GM19455 (cell line): ENCODE measurements at regions not wholly inside any gene's neighbourhood (a gene's known extent, or its start where the extent isn't known, plus 50 kb on each side); places are given as distances from the start of the nearest gene placed in this dataset.

ENCODE experiments used
- ATAC-seq: cut with Tn5 transposase; IDR thresholded peaks from one replicate; pipeline ENCODE4 v1.9.1; 2021; ENCODE audit not compliant: unreplicated experiment

GRCh38 chr20:50417023-50417329 is 93.2 kb upstream of the PTPN1 start:
- no peak for ATAC-seq

- ATAC-seq, result no peak
These were observed 92.5 kb upstream of the PTPN1 start for GRCh38 chr20:50417484-50418235.

- ATAC-seq, result no peak
These were observed 91.1 kb upstream of the PTPN1 start for GRCh38 chr20:50418890-50419642.

GRCh38 chr20:50420380-50420779 is 89.8 kb upstream of the PTPN1 start:
- ATAC-seq, result no peak

- no peak for ATAC-seq
These were observed 88.5 kb upstream of the PTPN1 start for GRCh38 chr20:50421356-50422340.

- no peak for ATAC-seq
These were observed 86.4 kb upstream of the PTPN1 start for GRCh38 chr20:50423758-50424157.

GRCh38 chr20:50425076-50425475 is 85.1 kb upstream of the PTPN1 start:
- ATAC-seq, result no peak

GRCh38 chr20:50426866-50427718 is 83.1 kb upstream of the PTPN1 start:
- no peak for ATAC-seq

GRCh38 chr20:50427719-50428083 is 82.5 kb upstream of the PTPN1 start:
- no peak for ATAC-seq

- no peak for ATAC-seq
These were observed 81.9 kb upstream of the PTPN1 start for GRCh38 chr20:50428097-50428828.

GRCh38 chr20:50429412-50429811 is 80.8 kb upstream of the PTPN1 start:
- ATAC-seq, result no peak

GRCh38 chr20:50431066-50431450 is 79.1 kb upstream of the PTPN1 start:
- no peak for ATAC-seq

- ATAC-seq, result no peak
These were observed 77.0 kb upstream of the PTPN1 start for GRCh38 chr20:50433001-50433761.

- no peak for ATAC-seq
These were observed 75.9 kb upstream of the PTPN1 start for GRCh38 chr20:50434321-50434652.

GRCh38 chr20:50434653-50435396 is 75.4 kb upstream of the PTPN1 start:
- ATAC-seq, result no peak

GRCh38 chr20:50435397-50436051 is 74.7 kb upstream of the PTPN1 start:
- no peak for ATAC-seq

GRCh38 chr20:50436052-50436656 is 74.0 kb upstream of the PTPN1 start:
- ATAC-seq, result no peak

GRCh38 chr20:50436696-50437095 is 73.5 kb upstream of the PTPN1 start:
- ATAC-seq, result no peak
